C1 segment of cervical spinal cord (tissue), 14 donors: ENCODE measurements at regions not wholly inside any gene's neighbourhood (a gene's known extent, or its start where the extent isn't known, plus 50 kb on each side); places are given as distances from the start of the nearest gene placed in this dataset.

Experiments
- DNase-seq, 14 donors: peaks; one replicate each; lab custom pipeline; 2025; lab: John Stamatoyannopoulos, UW

DNA sequence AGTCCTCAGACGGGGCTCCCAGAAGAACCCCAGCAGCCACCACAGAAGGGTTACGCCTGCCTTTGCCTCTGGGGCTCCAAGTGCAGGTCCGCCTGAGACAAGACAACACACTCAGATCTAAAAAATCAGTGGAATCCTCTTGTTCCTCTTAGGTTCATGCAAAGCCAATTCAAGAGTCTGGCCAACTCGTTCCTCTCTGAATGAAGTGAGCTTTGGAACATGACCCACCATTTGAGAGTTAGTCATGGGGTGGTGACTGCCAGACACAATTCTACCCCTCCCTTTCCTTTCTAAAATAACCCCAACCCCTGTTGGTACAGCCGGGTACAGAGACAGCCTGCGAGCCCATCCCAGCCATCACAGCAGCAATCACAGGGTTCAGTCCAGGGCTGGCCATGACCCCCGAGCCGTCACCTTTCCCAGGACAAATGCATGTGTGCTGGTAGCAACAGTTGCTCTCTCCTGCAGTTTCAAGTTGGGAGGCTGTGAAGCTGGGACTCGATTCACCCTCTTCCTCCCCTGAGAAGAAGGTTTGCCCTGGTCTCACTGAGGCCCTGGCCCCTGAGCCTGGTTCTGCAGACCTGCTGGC, 183.1 kb upstream of the SH3BP4 start:
- no peak for DNase-seq

DNA sequence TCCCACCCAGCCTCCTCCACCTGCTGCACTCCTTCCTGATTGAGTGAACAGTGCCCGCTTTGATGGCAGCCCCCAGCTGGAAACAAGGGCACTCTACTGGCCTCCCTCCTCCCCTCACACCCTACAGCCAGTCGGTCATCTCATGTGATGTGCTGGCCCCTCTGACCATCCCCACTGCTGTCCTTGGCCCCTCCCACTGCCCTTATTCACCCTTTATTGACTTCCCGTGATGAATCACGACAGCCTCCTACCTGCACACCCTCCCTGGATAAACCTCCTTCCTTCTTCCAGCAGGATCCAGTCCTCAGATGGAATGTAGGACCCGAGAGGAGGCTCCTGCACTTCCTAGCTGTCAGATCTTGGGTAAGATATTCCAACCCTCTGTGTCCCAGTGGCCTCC, 186.5 kb upstream of the SH3BP4 start:
- DNase-seq = no peak

DNA sequence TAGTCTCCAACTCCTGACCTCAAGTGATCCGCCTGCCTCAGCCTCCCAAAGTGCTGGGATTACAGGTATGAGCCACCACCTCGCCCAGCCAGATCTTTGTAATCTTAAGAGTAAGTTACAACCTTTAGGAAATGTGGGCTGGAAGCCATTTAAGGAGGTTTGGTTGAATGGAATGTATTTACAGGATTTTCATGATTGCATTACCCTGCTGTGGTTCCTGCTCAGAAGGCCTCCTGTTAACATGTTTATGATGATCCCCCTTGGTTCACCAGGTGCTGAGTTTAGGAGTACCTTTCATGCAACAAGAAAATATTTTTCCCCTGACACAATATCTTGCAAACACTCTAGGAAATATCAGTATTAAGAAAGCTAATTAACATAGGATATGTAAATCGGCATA, 187.4 kb upstream of the SH3BP4 start:
- DNase-seq = no peak

DNA sequence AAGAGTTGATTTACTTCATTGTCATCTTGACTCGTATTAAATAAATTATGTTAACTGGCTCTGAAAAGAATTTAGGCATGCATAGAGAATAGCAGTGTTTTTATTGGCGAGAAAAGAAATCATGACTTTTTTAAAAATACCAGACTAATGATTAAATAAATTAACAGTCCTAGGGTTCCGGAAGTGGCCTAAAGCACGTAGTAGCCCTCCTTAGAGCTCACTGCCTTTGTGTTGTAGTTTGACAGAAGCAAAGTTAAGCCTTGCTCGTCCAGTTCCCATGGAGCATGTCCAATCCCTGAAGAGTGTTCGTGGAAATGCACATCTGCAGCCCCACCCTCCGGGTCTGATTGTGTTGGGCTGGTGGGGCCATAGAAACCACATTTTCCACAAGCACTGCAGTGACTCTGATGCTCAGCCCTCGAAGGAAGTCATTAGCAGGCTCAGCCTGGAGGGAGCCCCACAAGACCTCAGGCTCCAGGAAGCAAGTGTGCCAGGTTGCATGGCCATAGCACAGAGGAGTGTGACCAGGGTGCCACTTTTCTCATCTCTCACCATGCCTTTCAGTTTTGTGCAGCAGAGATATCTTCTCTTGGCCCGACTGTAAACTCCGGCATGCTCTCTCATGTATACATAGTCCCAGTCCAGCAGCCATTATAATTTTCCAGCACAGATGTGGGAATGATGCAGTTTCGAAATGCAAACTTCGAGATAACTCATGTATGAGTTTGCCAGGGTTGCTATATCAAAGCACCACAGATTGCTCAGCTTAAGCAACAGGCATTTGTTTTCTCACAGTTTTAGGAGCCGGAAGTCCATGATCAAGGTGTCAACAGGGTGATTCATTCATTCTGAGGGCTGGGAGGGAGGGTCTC, 188.6 kb upstream of the SH3BP4 start:
- no peak for DNase-seq

DNA sequence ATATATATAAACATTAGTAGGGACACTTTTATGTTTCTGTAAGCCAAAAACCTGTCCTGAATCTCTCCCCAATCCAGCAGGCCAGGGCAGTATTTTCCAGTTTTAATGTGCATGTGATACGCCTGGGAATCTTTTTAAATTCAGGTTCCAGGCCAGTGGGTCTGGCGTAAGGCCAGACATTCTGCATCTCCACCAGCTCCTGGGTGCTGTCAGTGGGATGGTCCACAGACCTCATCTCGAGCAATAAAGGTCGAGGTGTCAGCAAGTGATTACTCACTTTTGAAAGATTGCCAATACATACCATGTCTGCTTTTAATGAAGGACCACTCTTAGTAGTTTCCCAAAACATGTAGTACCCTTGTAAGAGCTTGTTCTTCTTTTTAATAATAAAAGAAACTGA, 189.9 kb upstream of the SH3BP4 start:
- no peak for DNase-seq

DNA sequence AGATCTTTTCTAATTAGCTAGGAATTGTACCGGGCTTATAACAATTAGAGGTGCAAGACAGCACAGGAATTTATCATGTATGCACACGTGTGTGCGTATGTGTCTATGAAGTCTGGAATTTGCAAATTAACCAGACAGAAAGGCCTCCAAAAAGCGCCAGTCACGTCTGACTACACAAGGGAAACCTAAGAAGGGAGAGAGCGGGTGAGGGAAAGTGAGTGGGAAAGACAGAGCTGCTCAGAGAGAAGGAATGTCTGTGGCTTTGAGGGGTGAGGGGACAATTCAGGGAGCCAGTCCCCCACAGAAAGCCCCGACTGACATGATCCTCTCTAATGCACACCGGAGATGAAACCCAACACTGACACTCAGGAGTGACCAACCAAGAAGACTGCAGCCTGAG, 197.7 kb upstream of the SH3BP4 start:
- no peak for DNase-seq

DNA sequence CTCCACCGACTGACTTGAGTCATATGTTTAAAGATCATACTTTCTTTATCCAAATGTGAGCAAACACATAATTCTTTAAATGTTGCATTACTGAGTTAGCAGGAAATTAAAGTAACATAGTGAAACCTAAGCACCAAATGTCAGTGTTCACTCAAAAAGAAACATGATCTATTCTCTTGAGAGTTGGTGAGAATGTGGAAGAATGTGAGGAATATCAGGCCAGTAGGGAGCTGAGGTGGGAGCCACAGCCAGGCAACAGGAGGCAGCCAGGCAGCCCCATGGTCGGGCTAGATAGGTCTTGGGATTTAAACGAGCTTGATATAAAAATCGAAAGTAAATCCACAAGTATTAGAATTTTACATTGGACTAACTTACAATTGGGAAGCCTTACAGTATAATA, 198.1 kb upstream of the SH3BP4 start:
- DNase-seq = no peak

DNA sequence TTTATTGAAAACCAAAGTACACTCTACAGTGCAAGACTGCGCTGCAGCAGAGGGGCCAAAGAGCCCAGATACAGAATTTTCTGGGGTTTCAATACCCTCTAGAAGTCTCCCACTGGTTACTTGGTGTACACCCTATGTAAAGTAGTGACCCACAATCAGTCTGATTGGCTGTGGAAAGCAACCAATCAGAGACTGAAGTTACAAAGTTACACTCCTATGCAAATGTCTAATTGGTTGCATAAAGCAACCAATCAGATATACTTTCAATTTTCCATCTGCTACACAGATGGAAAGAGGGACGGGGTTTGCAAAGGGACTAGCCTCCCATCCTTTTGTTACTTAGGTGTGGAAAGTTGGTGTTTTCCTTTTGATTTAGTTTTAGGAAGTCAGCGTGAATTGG, 198.9 kb upstream of the SH3BP4 start:
- no peak for DNase-seq

DNA sequence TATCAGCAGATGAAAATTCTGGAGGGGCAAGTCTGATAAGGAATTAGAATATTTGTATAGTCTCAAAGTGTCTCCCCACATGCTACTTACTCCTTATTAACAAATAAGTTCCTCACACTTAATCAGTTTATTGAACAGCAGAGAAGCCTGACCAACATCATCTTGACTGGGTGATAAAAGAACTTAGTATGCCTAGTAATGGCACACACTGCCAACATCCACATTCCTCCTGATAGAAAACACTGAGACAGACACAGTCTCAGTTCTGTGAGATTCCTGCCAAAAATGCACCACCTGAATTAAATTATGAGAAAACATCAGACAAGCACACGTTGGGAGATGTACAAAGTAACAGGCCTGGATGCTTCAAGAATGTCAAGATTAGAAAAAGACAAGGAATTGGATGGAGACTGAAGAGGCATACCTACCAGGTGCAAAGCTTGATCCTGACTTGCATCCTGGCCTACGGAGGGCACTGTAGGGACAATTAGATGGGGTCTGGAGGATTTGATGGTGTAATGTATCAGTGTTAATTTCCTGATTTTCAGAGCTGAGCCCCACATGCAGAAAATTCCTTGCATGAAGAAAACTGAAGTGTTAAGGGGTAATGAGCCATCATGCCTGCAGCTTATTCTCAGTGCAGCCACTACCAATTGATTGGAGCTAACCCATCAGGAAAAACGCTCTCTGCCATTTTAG, 200.4 kb upstream of the SH3BP4 start:
- DNase-seq = no peak

DNA sequence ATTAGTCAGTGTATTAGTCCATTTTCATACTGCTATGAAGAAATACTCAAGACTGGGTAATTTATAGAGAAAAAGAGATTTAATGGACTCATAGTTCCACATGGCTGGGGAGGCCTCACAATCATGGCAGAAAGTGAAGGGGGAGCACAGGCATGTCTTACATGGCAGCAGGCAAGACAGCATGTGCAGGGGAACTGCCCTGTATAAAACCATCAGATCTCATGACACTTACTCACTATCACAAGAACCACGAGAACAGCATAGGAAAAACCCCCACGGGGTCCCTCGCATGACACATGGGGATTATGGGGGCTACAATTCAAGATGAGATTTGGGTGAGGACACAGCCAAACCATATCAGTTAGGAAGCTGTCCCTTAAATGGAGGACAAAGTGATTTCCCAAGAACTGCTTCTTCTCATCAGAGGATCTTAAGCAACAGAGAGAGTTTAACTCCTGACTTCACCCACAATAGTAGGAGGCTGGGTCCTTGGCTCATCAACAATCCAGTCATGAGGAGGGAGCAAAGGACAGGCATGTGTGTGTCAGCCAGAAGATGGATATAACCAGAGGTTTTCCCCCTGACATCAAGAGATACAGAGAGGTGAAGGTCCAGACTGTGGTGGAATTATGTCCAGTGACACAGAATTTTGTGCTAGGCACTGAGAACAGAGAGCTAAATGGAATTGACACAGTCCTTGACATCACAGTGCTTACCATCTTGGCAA, 203.8 kb upstream of the SH3BP4 start:
- DNase-seq = no peak

DNA sequence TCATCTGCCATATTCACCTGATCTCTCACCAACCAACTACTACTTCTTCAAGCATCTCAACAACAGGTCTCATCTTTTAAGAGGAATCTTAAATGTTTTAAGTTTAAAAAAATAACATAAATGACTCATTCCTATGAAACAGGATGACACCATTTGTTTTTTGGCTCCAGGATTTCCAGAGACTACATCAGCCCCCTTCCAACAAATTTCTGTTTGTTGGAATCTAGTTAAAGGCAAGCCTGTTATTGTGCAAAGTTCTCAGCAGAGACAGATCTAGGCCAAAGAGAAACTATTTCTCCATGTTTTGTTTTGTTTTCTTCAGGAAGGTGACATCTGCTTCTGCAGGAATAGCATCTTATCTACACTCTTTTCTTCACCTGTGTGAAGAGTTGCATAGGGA, 204.8 kb upstream of the SH3BP4 start:
- no peak for DNase-seq

DNA sequence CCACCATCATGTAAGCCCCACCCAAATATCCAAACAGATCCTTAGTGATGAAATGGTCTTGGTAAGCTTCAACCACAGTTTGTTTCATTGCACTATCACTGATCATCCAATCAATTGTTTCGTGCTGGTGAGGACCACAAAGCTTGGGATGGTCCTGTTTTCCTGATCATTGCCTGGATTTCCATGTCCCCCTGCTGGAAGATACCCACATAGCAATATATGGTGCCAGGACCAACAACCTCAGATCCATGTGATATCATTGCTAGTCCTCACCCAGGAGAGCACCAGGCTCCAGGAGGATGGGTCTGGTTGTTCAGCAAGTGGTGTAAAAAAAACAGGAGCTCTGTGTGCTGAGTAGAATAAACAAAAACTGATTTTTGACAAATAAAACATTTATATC, 206.5 kb upstream of the SH3BP4 start:
- DNase-seq = no peak

DNA sequence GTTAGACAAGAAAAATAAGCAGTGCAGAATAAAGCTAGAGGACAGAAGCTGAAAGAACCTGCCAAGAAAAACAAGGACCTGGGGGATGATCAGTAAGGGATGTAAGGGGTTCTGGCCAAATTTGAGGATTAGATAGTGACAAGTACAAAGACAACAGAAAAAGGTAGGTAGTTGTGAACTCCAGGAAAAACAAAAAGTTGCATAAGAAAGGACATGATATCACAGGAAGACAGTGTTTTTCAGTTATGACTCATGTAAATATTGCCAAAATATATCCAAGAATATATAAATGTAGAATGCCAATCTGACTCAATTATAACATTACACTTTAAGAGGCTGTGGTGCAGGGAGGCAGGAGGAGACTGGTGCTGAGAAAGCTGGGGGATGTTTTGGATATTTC, 209.8 kb upstream of the SH3BP4 start:
- DNase-seq = no peak

DNA sequence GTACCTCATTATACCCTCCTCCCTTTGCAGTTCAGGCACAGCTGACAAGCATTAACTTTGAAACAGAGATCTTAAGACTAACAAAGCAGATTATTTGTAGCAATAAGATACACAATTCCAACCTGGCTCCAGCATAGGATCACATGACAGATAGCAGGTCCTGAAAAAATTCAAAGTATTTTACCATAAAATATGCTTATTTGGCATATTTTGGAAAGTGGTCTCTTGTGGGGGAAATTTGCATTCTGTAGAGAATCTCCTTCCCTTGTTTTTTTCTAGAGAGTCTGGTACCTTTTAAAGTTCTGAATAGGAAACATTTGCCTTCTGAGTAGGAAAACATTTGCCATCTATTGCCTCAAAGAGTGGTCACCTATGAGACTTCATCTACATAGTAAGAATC, 212.8 kb upstream of the SH3BP4 start:
- DNase-seq = no peak

DNA sequence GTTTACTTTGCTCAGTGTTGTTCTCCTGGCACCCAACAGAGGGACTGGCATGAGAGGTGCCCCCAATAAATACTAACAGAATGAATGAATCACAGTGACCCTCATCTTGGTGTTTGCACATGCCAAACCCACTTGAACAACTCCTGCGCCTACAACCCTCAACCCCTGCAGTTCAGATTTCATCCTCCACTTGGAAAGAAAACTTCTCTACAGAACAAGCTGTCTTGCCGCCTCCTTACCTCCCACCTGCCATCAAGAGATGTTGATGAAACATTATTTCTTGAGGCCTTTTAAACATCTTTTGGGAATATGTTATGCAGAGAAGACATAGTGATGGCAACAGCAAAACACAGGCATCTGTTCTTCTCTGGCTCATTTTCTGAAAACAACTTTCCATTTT, 216.0 kb upstream of the SH3BP4 start:
- no peak for DNase-seq

DNA sequence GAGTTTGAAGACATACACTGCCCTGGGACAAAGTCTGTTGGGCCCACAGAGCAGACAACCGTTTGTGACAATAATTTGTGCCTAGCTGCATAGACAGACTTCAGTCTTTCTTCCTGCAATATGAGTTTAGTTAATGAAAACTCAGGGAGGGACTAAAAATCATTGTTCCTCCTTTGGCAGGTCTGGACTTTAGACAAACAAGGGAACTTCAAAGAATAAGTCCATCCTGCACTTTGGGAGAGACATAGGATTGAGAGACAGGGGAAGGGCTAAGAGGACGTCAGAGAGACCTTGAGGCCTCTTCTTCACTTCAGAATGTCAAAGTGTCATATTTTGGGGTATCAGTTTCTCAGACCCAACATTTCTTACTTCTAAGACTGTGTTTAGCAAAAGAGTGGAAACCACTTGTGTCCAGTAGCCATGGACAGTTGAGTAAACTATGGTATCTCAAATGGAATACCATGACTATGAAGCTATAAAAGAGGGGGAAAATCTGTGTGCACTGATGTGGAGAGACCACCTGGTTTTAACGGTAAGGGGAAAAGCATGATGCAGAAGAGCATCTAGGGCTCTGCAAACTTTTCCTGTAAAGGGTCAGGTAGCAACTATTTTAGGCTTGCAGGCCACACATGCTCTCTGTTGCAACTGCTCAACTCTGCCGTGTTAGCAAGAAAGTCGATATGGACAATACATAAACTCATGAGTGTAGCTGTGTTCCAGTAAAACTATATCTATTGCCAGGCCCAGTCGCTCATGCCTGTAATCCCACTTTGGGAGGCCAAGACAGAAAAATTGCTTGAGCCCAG, 217.8 kb upstream of the SH3BP4 start:
- no peak for DNase-seq

DNA sequence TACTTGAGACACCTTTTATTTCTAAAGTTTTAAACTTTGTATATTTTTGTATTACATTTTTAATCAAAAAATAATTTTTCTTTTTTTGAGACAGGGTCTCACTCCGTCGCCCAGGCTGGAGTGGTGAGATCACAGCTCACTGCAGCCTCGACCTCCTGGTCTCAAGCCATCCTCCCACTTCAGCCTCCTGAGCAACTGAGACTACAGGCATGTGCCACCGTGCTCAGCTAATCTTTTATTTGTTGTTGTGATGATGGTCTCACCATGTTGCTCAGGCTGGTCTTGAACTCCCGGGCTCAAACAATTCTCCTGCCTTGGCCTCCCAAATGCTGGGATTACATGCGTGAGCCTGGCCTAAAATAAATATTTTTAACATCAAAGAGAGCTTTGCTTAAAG, 218.7 kb upstream of the SH3BP4 start:
- DNase-seq = no peak

DNA sequence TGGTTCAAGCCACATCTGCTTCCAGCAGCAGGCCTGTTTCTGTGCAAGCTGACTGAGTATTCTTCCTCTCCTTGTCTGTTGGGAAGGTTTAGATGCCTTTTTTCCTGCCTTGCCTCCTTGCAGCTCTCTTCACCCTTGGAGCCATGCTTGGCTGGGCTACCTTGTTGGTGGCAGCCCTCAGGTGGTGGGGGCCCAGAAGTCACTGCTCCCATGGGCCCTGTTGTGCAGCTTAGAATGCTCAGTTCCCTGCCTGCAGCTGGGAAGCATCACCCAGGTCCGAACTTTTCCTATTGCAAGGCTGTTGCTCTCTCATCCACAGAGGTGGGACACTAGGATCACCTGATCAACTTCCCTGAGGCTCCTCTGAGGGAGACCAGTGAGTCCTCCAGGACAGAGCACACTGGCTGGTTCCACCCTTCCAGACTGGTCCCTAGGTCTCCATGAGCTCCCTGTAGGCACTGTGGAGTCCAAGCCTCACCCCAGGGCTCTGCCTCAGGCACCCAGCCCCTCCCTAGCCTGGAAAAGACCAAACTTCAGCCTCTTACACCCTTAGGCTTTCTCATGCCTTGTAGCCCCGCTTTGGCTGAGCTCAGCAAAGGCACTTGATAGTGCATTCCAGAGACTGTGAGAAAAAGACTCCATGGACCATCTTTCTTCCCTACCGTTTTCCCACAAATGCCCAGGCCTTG, 219.3 kb upstream of the SH3BP4 start:
- no peak for DNase-seq

DNA sequence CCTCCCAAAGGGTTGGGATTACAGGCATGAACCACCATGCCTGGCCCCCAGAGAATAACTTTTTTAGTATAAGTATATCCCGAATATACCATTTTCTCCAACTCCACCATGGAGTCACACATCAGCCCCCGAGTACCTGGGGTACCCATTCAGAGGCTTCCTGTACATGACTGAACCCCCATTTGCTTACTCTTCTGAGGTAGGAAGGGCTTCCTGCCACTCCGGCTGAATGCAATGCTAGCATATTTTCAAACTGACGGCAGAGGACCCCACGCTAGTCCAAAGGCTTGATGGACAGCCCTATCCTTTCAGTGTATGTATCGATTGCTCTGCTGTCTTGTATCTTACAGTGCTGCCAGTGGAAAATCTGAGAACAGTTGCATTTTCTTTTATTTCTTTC, 220.6 kb upstream of the SH3BP4 start:
- DNase-seq = no peak

DNA sequence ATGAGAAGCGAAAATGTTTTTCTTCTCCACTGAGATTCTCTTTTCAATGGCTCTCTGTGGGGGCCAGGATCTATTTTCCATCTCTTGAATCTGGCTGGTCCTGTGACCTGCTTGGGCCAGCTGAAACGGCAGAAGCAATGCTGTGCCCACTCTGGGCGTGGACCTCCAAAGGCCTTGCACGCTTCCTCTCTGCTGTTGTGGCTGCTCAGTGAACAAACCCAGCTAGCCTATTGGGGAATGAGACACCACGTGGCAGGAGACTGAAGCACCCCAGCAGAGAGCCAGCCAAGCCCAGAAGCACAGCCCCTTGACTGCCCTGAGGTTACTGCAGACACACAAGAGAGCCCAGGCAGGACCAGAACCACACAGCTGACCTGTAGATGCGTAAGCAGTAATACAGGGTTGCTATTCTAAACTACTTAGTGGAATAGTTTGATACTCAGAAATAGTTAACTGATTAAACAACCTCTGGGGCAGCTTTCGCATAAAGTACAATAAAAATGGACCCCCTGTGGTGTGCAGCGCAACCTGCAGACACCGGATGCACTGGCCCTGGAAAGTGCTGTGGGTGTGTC, 221.7 kb upstream of the SH3BP4 start:
- no peak for DNase-seq
